Mammary epithelial cell (primary cell): ENCODE measurements at regions not wholly inside any gene's neighbourhood (a gene's known extent, or its start where the extent isn't known, plus 50 kb on each side); places are given as distances from the start of the nearest gene placed in this dataset.

Source experiments
- CTCF ChIP-seq, 2 donors: IDR thresholded peaks in 1 of 2; conservative IDR thresholded peaks in 1 of 2; 2 replicates each; pipeline ENCODE4 v1.5.1; 2011 to 2012; ENCODE audit warnings: inconsistent platforms in 2 of 2, low read length in 2 of 2, mild to moderate bottlenecking in 2 of 2, control low read depth in 1 of 2, low read depth in 1 of 2; ENCODE audit not compliant: insufficient read depth in 1 of 2; ENCODE audit errors: extremely low read depth in 1 of 2
- EZH2 ChIP-seq: IDR thresholded peaks from 2 replicates; pipeline ENCODE4 v1.6.1; 2012; ENCODE audit warnings: low read length, inconsistent platforms, borderline replicate concordance

- TF ChIP-seq CTCF (conservative IDR thresholded peaks at IDR 0.05 in 1 of 2, IDR thresholded peaks at IDR 0.05 in 1 of 2; ENCODE audit: extremely low read depth in 1 of 2, insufficient read depth in 1 of 2, low read depth in 1 of 2, low read length in 2 of 2) (no peak), EZH2 (no peak)
These were observed 60.4 kb upstream of the IRF2 start for GRCh38 chr4:184534511-184535391.
